H1 (cell line): ENCODE measurements at regions not wholly inside any gene's neighbourhood (a gene's known extent, or its start where the extent isn't known, plus 50 kb on each side); places are given as distances from the start of the nearest gene placed in this dataset.

Experiments used
- CBX8 ChIP-seq: fragments of 300-800, 300-1000 bp; sonication (generic); IDR thresholded peaks from 2 replicates; pipeline ENCODE4 v1.7.1; 2016; ENCODE audit warnings: low read depth, low read length, borderline replicate concordance
- CEBPB ChIP-seq: IDR thresholded peaks from 2 replicates; pipeline ENCODE4 v1.6.1; 2012; ENCODE audit warnings: low read depth, low read length
- EGR1 ChIP-seq: IDR thresholded peaks from 2 replicates; pipeline ENCODE4 v1.6.1; 2011; ENCODE audit warnings: low read depth, low read length, borderline replicate concordance
- POLR2A ChIP-seq, 2 experiments: IDR thresholded peaks; 1 replicate in 1 of 2; 2 replicates in 1 of 2; pipeline ENCODE4 v1.6.1; 2011; ENCODE audit warnings: low read depth in 2 of 2, low read length in 2 of 2, mild to moderate bottlenecking in 2 of 2; ENCODE audit errors: control extremely low read depth in 1 of 2
- POLR2AphosphoS5 ChIP-seq: IDR thresholded peaks from 2 replicates; pipeline ENCODE4 v1.6.1; 2011; ENCODE audit warnings: low read depth, low read length
- TF ChIP-seq, protein P1 (sequence below), 3 experiments: IDR thresholded peaks; 1 replicate in 2 of 3; 2 replicates in 1 of 3; pipeline versions ENCODE4 v1.5.1 to v1.6.1; 2011; ENCODE audit warnings: low read length in 3 of 3, mild to moderate bottlenecking in 3 of 3, inconsistent platforms in 2 of 3, low read depth in 1 of 3, moderate library complexity in 1 of 3; ENCODE audit not compliant: insufficient read depth in 1 of 3; ENCODE audit errors: control extremely low read depth in 1 of 3

DNA sequence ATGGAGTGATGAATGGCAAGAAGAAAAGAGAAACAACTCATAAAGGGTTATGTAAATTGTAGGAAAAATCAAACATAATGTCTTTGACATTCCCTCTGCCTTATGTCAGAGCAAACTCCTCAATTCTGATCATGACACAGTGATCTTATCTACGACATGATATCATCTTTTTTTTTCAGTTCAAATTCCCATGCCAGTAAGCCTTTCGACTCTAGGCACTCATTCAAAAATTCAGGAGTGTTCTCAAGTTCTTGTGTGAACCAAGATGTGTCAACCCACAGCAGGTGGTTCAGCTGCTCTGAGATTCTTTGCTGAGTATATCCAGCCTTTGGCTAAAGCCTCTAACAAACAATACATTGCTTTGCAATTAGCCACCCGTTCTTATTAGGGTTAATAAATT is 97.1 kb upstream of the ESRRG start:
- no peak for TF ChIP-seq POLR2AphosphoS5
- no peak for TF ChIP-seq CEBPB
- TF ChIP-seq, protein P1, sequence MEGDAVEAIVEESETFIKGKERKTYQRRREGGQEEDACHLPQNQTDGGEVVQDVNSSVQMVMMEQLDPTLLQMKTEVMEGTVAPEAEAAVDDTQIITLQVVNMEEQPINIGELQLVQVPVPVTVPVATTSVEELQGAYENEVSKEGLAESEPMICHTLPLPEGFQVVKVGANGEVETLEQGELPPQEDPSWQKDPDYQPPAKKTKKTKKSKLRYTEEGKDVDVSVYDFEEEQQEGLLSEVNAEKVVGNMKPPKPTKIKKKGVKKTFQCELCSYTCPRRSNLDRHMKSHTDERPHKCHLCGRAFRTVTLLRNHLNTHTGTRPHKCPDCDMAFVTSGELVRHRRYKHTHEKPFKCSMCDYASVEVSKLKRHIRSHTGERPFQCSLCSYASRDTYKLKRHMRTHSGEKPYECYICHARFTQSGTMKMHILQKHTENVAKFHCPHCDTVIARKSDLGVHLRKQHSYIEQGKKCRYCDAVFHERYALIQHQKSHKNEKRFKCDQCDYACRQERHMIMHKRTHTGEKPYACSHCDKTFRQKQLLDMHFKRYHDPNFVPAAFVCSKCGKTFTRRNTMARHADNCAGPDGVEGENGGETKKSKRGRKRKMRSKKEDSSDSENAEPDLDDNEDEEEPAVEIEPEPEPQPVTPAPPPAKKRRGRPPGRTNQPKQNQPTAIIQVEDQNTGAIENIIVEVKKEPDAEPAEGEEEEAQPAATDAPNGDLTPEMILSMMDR (IDR thresholded peaks at IDR 0.05; ENCODE audit: control extremely low read depth in 1 of 3, insufficient read depth in 1 of 3, low read depth in 1 of 3, low read length in 3 of 3), result no peak
- no peak for TF ChIP-seq EGR1
- TF ChIP-seq CBX8, result no peak
- no peak for TF ChIP-seq POLR2A (IDR thresholded peaks at IDR 0.05; ENCODE audit: control extremely low read depth in 1 of 2, low read depth in 2 of 2, low read length in 2 of 2)
